ENCODE measurements at regions not wholly inside any gene's neighbourhood (a gene's known extent, or its start where the extent isn't known, plus 50 kb on each side); places are given as distances from the start of the nearest gene placed in this dataset.

DNA sequence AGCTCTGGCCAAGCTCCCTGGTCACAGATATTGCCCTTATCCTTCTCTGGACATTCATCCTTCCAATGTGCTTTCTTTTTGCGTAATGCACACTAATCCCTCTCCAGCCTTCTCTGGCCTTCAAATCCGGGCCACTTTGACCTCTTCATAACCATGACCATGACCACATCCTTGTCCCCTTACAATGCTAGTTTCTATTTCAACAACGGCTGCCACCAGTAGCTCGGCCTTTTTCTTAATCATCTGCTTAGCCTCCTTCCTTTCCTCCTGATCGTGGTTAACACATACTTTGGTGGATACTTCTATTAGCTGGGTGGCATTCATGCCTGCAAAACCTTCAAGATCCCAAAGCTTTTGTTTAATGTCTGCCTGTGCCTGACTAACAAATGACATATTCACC is 264.4 kb upstream of the RBMY1B start:
- TF ChIP-seq, protein P1, sequence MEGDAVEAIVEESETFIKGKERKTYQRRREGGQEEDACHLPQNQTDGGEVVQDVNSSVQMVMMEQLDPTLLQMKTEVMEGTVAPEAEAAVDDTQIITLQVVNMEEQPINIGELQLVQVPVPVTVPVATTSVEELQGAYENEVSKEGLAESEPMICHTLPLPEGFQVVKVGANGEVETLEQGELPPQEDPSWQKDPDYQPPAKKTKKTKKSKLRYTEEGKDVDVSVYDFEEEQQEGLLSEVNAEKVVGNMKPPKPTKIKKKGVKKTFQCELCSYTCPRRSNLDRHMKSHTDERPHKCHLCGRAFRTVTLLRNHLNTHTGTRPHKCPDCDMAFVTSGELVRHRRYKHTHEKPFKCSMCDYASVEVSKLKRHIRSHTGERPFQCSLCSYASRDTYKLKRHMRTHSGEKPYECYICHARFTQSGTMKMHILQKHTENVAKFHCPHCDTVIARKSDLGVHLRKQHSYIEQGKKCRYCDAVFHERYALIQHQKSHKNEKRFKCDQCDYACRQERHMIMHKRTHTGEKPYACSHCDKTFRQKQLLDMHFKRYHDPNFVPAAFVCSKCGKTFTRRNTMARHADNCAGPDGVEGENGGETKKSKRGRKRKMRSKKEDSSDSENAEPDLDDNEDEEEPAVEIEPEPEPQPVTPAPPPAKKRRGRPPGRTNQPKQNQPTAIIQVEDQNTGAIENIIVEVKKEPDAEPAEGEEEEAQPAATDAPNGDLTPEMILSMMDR (IDR thresholded peaks at IDR 0.05): no peak
- TF ChIP-seq POLR2A (IDR thresholded peaks at IDR 0.05): no peak

Measured in Peyer's patch (tissue), 4 donors.